Right ventricle myocardium inferior (tissue), 1 donor: ENCODE measurements at regions not wholly inside any gene's neighbourhood (a gene's known extent, or its start where the extent isn't known, plus 50 kb on each side); places are given as distances from the start of the nearest gene placed in this dataset.

Experiments
- ATAC-seq: fragments of 200-7000 bp; cut with Tn5 transposase; one replicate; pipeline ENCODE4 v1.9.1; 2020; ENCODE audit warnings: mild to moderate bottlenecking, moderate library complexity
- DNase-seq: peaks from one replicate; pipeline ENCODE4 v3.0.0; 2021; ENCODE audit errors: missing footprints
- intact Hi-C: fragments of 100-400 bp; cut with DNase I; formaldehyde crosslinking; loops from one replicate; pipeline ENCODE4 v1.11.0; 2022
- donor health status: DM: no; HTN: yes; CAD: no; lungs with severe emphysema.

GRCh38 chr14:34004881-34005280 lies 54.0 kb upstream of the EGLN3 start:
- DNase-seq = no peak
- intact Hi-C loops = no loop called here
- ATAC-seq = no peak

- no peak for DNase-seq
- ATAC-seq = peak; percentile 47
- intact Hi-C loops = no loop called here
Measured at GRCh38 chr14:34003691-34004090, 52.8 kb upstream of the EGLN3 start.

DNA sequence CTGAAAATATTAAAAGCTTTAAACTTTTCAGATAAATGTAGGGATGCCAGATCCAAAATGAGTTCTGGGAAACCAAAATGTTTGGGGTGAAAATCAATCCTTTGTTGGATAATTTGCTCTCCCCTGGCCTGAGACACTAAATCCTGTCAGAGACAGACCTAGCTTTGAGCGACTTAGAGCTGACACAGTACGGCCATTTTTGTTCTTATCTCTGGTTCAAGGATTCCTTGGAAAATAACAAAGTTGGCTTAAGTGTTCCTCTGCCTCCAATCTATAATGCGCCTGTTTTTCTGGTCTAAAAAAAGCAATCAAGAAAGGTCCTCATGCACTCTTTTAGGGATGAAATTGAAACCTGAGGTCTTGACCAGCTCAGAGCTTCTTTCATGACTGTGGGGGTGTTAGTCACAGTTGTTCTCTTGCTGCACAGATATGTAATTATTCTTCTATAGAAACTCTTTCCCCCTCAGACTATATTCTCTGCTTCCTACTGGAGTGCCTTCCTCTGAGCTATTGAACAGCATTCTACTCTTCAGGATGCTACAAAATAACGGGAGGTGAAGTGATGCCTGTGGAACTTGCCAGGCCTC lies 52.3 kb upstream of the EGLN3 start:
- intact Hi-C loops = no loop called here
- ATAC-seq (no peak), DNase-seq (no peak)
